ENCODE measurements at regions not wholly inside any gene's neighbourhood (a gene's known extent, or its start where the extent isn't known, plus 50 kb on each side); places are given as distances from the start of the nearest gene placed in this dataset.

DNA sequence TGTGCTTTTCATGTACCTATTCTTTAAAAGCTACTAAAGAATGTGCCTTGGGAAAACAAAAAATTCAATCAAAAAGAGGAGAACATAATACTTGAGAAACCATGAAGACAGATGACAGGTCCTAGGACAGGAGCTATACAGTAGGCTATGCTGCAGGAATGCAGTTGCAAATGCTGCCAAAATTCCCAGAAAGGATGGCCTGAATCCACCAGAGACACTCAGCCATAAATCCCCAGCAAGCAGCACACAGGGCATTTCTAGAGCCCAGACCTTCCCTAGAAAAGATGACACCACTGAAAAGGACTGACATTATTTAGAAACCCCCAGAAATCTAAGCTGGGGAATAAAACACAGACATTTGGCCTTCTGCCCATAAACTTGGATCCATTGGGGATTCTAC lies 237.3 kb downstream of the C7orf25 start:
- TF ChIP-seq HDGF (IDR thresholded peaks at IDR 0.05; ENCODE audit: borderline replicate concordance) (no peak), FOXA1 (IDR thresholded peaks at IDR 0.05) (no peak), FOXM1 (IDR thresholded peaks at IDR 0.05; ENCODE audit: borderline replicate concordance) (no peak), ARNT (IDR thresholded peaks at IDR 0.05) (no peak), PKNOX1 (IDR thresholded peaks at IDR 0.05) (no peak)

All from HEK293T (cell line).